ENCODE measurements at regions not wholly inside any gene's neighbourhood (a gene's known extent, or its start where the extent isn't known, plus 50 kb on each side); places are given as distances from the start of the nearest gene placed in this dataset.

- no peak overlapping the region for H3K27ac ChIP-seq
- TF ChIP-seq ZFX (IDR thresholded peaks at IDR 0.05; ENCODE audit: borderline replicate concordance), result no peak
- TF ChIP-seq CTCF (IDR thresholded peaks at IDR 0.05), result no peak
These were observed 612.6 kb downstream of the AACS start for GRCh38 chr12:125677829-125678228.

- no peak for TF ChIP-seq ZFX (IDR thresholded peaks at IDR 0.05; ENCODE audit: borderline replicate concordance)
- no peak overlapping the region for H3K27ac ChIP-seq
These were observed 613.4 kb downstream of the AACS start for GRCh38 chr12:125678589-125678993.

- no peak overlapping the region for H3K27ac ChIP-seq
- TF ChIP-seq CTCF (IDR thresholded peaks at IDR 0.05) (peak; percentile 100), ZFX (IDR thresholded peaks at IDR 0.05; ENCODE audit: borderline replicate concordance) (no peak)
These were observed 618.6 kb downstream of the AACS start for GRCh38 chr12:125683748-125684381.

GRCh38 chr12:125684968-125685790 is 619.9 kb downstream of the AACS start:
- H3K27ac ChIP-seq, result no peak overlapping the region
- TF ChIP-seq ZFX (IDR thresholded peaks at IDR 0.05; ENCODE audit: borderline replicate concordance) (no peak), CTCF (IDR thresholded peaks at IDR 0.05) (no peak)

- H3K27ac ChIP-seq, result no peak overlapping the region
- TF ChIP-seq CTCF (IDR thresholded peaks at IDR 0.05) (no peak), ZFX (IDR thresholded peaks at IDR 0.05; ENCODE audit: borderline replicate concordance) (no peak)
These were observed 620.7 kb downstream of the AACS start for GRCh38 chr12:125685915-125686314.

GRCh38 chr12:125687403-125687802 is 622.2 kb downstream of the AACS start:
- TF ChIP-seq CTCF (IDR thresholded peaks at IDR 0.05) (no peak), ZFX (IDR thresholded peaks at IDR 0.05; ENCODE audit: borderline replicate concordance) (no peak)
- H3K27ac ChIP-seq, result no peak overlapping the region

GRCh38 chr12:125687820-125688219 is 622.6 kb downstream of the AACS start:
- no peak for TF ChIP-seq CTCF (IDR thresholded peaks at IDR 0.05)
- no peak for TF ChIP-seq ZFX (IDR thresholded peaks at IDR 0.05; ENCODE audit: borderline replicate concordance)
- no peak overlapping the region for H3K27ac ChIP-seq
